ENCODE measurements at regions not wholly inside any gene's neighbourhood (a gene's known extent, or its start where the extent isn't known, plus 50 kb on each side); places are given as distances from the start of the nearest gene placed in this dataset.

GRCh38 chr3:163175970-163176369 lies 1679.4 kb downstream of the OTOL1 start:
- TF ChIP-seq, protein P1, sequence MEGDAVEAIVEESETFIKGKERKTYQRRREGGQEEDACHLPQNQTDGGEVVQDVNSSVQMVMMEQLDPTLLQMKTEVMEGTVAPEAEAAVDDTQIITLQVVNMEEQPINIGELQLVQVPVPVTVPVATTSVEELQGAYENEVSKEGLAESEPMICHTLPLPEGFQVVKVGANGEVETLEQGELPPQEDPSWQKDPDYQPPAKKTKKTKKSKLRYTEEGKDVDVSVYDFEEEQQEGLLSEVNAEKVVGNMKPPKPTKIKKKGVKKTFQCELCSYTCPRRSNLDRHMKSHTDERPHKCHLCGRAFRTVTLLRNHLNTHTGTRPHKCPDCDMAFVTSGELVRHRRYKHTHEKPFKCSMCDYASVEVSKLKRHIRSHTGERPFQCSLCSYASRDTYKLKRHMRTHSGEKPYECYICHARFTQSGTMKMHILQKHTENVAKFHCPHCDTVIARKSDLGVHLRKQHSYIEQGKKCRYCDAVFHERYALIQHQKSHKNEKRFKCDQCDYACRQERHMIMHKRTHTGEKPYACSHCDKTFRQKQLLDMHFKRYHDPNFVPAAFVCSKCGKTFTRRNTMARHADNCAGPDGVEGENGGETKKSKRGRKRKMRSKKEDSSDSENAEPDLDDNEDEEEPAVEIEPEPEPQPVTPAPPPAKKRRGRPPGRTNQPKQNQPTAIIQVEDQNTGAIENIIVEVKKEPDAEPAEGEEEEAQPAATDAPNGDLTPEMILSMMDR (IDR thresholded peaks at IDR 0.05; ENCODE audit: poor library complexity), result no peak
- no peak for TF ChIP-seq EZH2 (IDR thresholded peaks at IDR 0.05; ENCODE audit: borderline replicate concordance)

All from hepatocyte (in vitro differentiated cells).